ENCODE measurements at regions not wholly inside any gene's neighbourhood (a gene's known extent, or its start where the extent isn't known, plus 50 kb on each side); places are given as distances from the start of the nearest gene placed in this dataset.

- TF ChIP-seq EZH2 (optimal IDR thresholded peaks at IDR 0.05; ENCODE audit: low read depth, low read length), result no peak
- no peak for TF ChIP-seq CTCF (IDR thresholded peaks at IDR 0.05; ENCODE audit: low read length)
Observed at GRCh38 chr1:185488808-185489207, 171.8 kb upstream of the IVNS1ABP start.
